IMR-90 (cell line): ENCODE measurements at regions not wholly inside any gene's neighbourhood (a gene's known extent, or its start where the extent isn't known, plus 50 kb on each side); places are given as distances from the start of the nearest gene placed in this dataset.

Source experiments
- ATAC-seq: fragments of 200-7000 bp; cut with Tn5 transposase; 2 replicates; pipeline ENCODE4 v1.9.1; 2020; ENCODE audit warnings: low read depth, mild to moderate bottlenecking, moderate library complexity
- BruUV-seq: library from RNA; stranded (reverse); fragments of 400-500 nt; replicated peaks from 2 replicates; lab custom pipeline; 2021; lab: Mats Ljungman, UMichigan
- CTCF ChIA-PET: fragments of 300-600 bp; formaldehyde crosslinking; extraction: SDS; loops from one replicate; lab custom pipeline; 2021; ENCODE audit warnings: antibody characterized with exemption; lab: Yijun Ruan, JAX
- POLR2A ChIA-PET: fragments of 300-600 bp; sonication (Branson Sonifier 250); formaldehyde crosslinking; loops from one replicate; lab custom pipeline; 2022; ENCODE audit warnings: antibody characterized with exemption; ENCODE audit not compliant: unreplicated experiment; lab: Charles Lee
- DNase-seq: peaks from one replicate; pipeline ENCODE4 v3.0.0; 2013
- H2AFZ ChIP-seq: replicated peaks from 2 replicates; pipeline ENCODE3; 2013; ENCODE audit warnings: low read length, mild to moderate bottlenecking; ENCODE audit not compliant: poor library complexity
- H2AK5ac ChIP-seq: 2 replicates; pipeline ENCODE4 v1.6.1; 2013; ENCODE audit warnings: low read depth, low read length, inconsistent platforms
- H2AK9ac ChIP-seq: replicated peaks from 2 replicates; pipeline ENCODE3; 2013; ENCODE audit warnings: mild to moderate bottlenecking, low read depth, low read length, moderate library complexity; ENCODE audit not compliant: poor library complexity
- H2BK120ac ChIP-seq: 2 replicates; pipeline ENCODE4 v1.6.1; 2013; ENCODE audit warnings: low read depth, low read length, inconsistent platforms
- H2BK15ac ChIP-seq: 3 replicates; pipeline ENCODE4 v1.6.1; 2013; ENCODE audit warnings: low read depth, low read length, inconsistent platforms
- H2BK20ac ChIP-seq: 2 replicates; pipeline ENCODE4 v1.6.1; 2013; ENCODE audit warnings: low read depth, mild to moderate bottlenecking, inconsistent platforms, low read length, moderate library complexity
- H2BK5ac ChIP-seq: 2 replicates; pipeline ENCODE4 v1.6.1; 2013; ENCODE audit warnings: mild to moderate bottlenecking, low read depth, low read length, inconsistent platforms; ENCODE audit not compliant: poor library complexity, severe bottlenecking
- H3K14ac ChIP-seq: replicated peaks from 2 replicates; pipeline ENCODE4 v1.6.1; 2013; ENCODE audit warnings: low read depth, low read length, inconsistent platforms
- H3K18ac ChIP-seq: 2 replicates; pipeline ENCODE4 v1.6.1; 2013; ENCODE audit warnings: low read depth, low read length, control low read depth
- H3K23ac ChIP-seq: 2 replicates; pipeline ENCODE4 v1.6.1; 2013; ENCODE audit warnings: low read depth, low read length, inconsistent platforms
- H3K27ac ChIP-seq: 2 replicates; pipeline ENCODE4 v1.5.1; 2013; ENCODE audit warnings: mild to moderate bottlenecking, control low read depth, low read length; ENCODE audit not compliant: insufficient read depth
- H3K27me3 ChIP-seq: 2 replicates; pipeline ENCODE4 v1.6.1; 2013; ENCODE audit warnings: low read length; ENCODE audit not compliant: control insufficient read depth, insufficient read depth
- H3K36me3 ChIP-seq: 2 replicates; pipeline ENCODE4 v1.6.1; 2013; ENCODE audit warnings: low read length, mixed read lengths; ENCODE audit not compliant: control insufficient read depth, insufficient read depth
- H3K4ac ChIP-seq: 2 replicates; pipeline ENCODE4 v1.6.1; 2013; ENCODE audit warnings: low read depth, low read length, inconsistent platforms
- H3K4me1 ChIP-seq: 2 replicates; pipeline ENCODE4 v1.6.1; 2013; ENCODE audit warnings: low read length, mixed read lengths; ENCODE audit not compliant: control insufficient read depth, insufficient read depth
- H3K4me2 ChIP-seq: 2 replicates; pipeline ENCODE4 v1.6.1; 2013; ENCODE audit warnings: low read depth, mild to moderate bottlenecking, control low read depth, low read length, moderate library complexity
- H3K4me3 ChIP-seq: 2 replicates; pipeline ENCODE4 v1.5.1; 2013; ENCODE audit warnings: low read depth, mild to moderate bottlenecking, control low read depth, low read length, moderate library complexity; ENCODE audit not compliant: insufficient read depth
- H3K56ac ChIP-seq: 2 replicates; pipeline ENCODE4 v1.6.1; 2013; ENCODE audit warnings: low read length, inconsistent platforms; ENCODE audit not compliant: insufficient read depth; ENCODE audit errors: extremely low read depth
- H3K79me1 ChIP-seq, 2 experiments: 2 replicates each; pipeline ENCODE4 v1.6.1; 2013; ENCODE audit warnings: low read length in 2 of 2, inconsistent platforms in 1 of 2, low read depth in 1 of 2
- H3K9ac ChIP-seq: 2 replicates; pipeline ENCODE4 v1.6.1; 2013; ENCODE audit warnings: low read depth, low read length, control low read depth
- H3K9me1 ChIP-seq: 2 replicates; pipeline ENCODE4 v1.6.1; 2013; ENCODE audit warnings: low read length, inconsistent platforms; ENCODE audit not compliant: insufficient read depth
- H3K9me3 ChIP-seq: 2 replicates; pipeline ENCODE4 v1.6.1; 2013; ENCODE audit warnings: low read length; ENCODE audit not compliant: control insufficient read depth, insufficient read depth
- H4K20me1 ChIP-seq: 2 replicates; pipeline ENCODE4 v1.6.1; 2013; ENCODE audit warnings: low read length, inconsistent platforms; ENCODE audit not compliant: insufficient read depth
- H4K5ac ChIP-seq: 2 replicates; pipeline ENCODE4 v1.6.1; 2013; ENCODE audit warnings: mild to moderate bottlenecking, low read depth, low read length, control low read depth
- H4K8ac ChIP-seq, 2 experiments: 2 replicates each; pipeline ENCODE4 v1.6.1; 2013; ENCODE audit warnings: low read depth in 2 of 2, low read length in 2 of 2, control low read depth in 1 of 2, inconsistent platforms in 1 of 2
- H4K91ac ChIP-seq: 2 replicates; pipeline ENCODE4 v1.6.1; 2013; ENCODE audit warnings: low read depth, low read length, inconsistent platforms; ENCODE audit not compliant: insufficient read depth
- BHLHE40 ChIP-seq: fragments of 150-350 bp; IDR thresholded peaks from 2 replicates; pipeline ENCODE4 v1.6.1; 2016; ENCODE audit warnings: mild to moderate bottlenecking, low read depth, low read length
- CEBPB ChIP-seq: IDR thresholded peaks from 2 replicates; pipeline ENCODE4 v1.6.1; 2012; ENCODE audit warnings: low read depth, low read length, improper control_type of control experiment
- CHD1 ChIP-seq: IDR thresholded peaks from 2 replicates; pipeline ENCODE4 v1.6.1; 2012; ENCODE audit warnings: low read depth, low read length, improper control_type of control experiment
- CTCF ChIP-seq: conservative IDR thresholded peaks from 2 replicates; pipeline ENCODE4 v1.5.1; 2012; ENCODE audit warnings: mild to moderate bottlenecking, low read depth, low read length, improper control_type of control experiment
- ELK1 ChIP-seq: fragments of 150-350 bp; IDR thresholded peaks from 2 replicates; pipeline ENCODE4 v1.6.1; 2016; ENCODE audit warnings: low read depth, mild to moderate bottlenecking, low read length, moderate library complexity, borderline replicate concordance
- FOS ChIP-seq: fragments of 150-350 bp; IDR thresholded peaks from 2 replicates; pipeline ENCODE4 v1.6.1; 2016; ENCODE audit warnings: low read depth, low read length
- MAFK ChIP-seq: IDR thresholded peaks from 2 replicates; pipeline ENCODE4 v1.6.1; 2012; ENCODE audit warnings: low read depth, low read length, improper control_type of control experiment
- MAZ ChIP-seq: IDR thresholded peaks from 2 replicates; pipeline ENCODE4 v1.6.1; 2012; ENCODE audit warnings: low read depth, mild to moderate bottlenecking, low read length, improper control_type of control experiment, moderate library complexity, borderline replicate concordance
- MXI1 ChIP-seq: IDR thresholded peaks from 2 replicates; pipeline ENCODE4 v1.6.1; 2012; ENCODE audit warnings: low read depth, mild to moderate bottlenecking, low read length, moderate library complexity, borderline replicate concordance
- POLR2A ChIP-seq: IDR thresholded peaks from 2 replicates; pipeline ENCODE4 v1.6.1; 2012; ENCODE audit warnings: mild to moderate bottlenecking, low read depth, low read length
- RCOR1 ChIP-seq: IDR thresholded peaks from 2 replicates; pipeline ENCODE4 v1.6.1; 2012; ENCODE audit warnings: mild to moderate bottlenecking, low read length, improper control_type of control experiment; ENCODE audit not compliant: insufficient replicate concordance
- RFX5 ChIP-seq: IDR thresholded peaks from 2 replicates; pipeline ENCODE4 v1.8.0; 2012; ENCODE audit warnings: low read depth, mild to moderate bottlenecking, low read length, moderate library complexity
- SMC3 ChIP-seq: fragments of 150-350 bp; IDR thresholded peaks from 2 replicates; pipeline ENCODE4 v1.6.1; 2016; ENCODE audit warnings: low read depth, mild to moderate bottlenecking, antibody characterized with exemption, low read length, moderate library complexity
- USF2 ChIP-seq: fragments of 150-350 bp; IDR thresholded peaks from 2 replicates; pipeline ENCODE4 v1.6.1; 2017; ENCODE audit warnings: mild to moderate bottlenecking, antibody characterized with exemption, low read length, low read depth
- WGBS, 2 experiments: methylation state at CpG; one replicate each; pipeline versions ENCODE4 v1.1.5 to v1.1.7; 2013; ENCODE audit warnings: missing lambda C conversion rate in 2 of 2; ENCODE audit not compliant: insufficient read length in 1 of 2; ENCODE audit errors: extremely low coverage in 2 of 2; 5-methylcytosine and 5-hydroxymethylcytosine counted together
- dilution Hi-C: fragments of 300-500 bp; cut with HindIII; formaldehyde crosslinking; loops from one replicate; pipeline ENCODE4 v1.14.3; 2018; ENCODE audit warnings: low sequenced_read_pairs; ENCODE audit not compliant: unreplicated experiment
- in situ Hi-C: fragments of 300-500 bp; cut with MboI; formaldehyde crosslinking; loops from 3 replicates; pipeline ENCODE4 v1.14.3; 2019; ENCODE audit warnings: low sequenced_read_pairs, inconsistent platforms, mixed read lengths
- intact Hi-C: fragments of 100-400 bp; cut with micrococcal nuclease; formaldehyde crosslinking; loops from 2 replicates; pipeline ENCODE4 v1.10.0; 2022

- Histone ChIP-seq H3K4me2 (no peak overlapping the region), H4K20me1 (no peaks in the 10 kb centered on the region), H3K14ac (no peak overlapping the region), H3K27ac (no peak overlapping the region), H3K4me3 (no peak overlapping the region), H2AK9ac (no peak overlapping the region), H2BK5ac (no peak overlapping the region), H3K4ac (no peak overlapping the region), H2AK5ac (no peak overlapping the region), H2AFZ (no peak overlapping the region), H3K9me1 (no peaks in the 10 kb centered on the region), H3K4me1 (no peaks in the 10 kb centered on the region), H3K36me3 (no peaks in the 10 kb centered on the region), H3K23ac (no peak overlapping the region), H2BK20ac (no peak overlapping the region), H4K5ac (no peak overlapping the region), H3K79me1 (no peaks in the 10 kb centered on the region), H3K56ac (no peak overlapping the region), H2BK120ac (no peak overlapping the region), H4K8ac (no peak overlapping the region), H3K9me3 (no peaks in the 10 kb centered on the region), H4K91ac (no peak overlapping the region), H3K27me3 (no peaks in the 10 kb centered on the region), H3K9ac (no peak overlapping the region), H2BK15ac (no peak overlapping the region), H3K18ac (no peak overlapping the region)
- TF ChIP-seq MAFK (no peak), CEBPB (no peak), FOS (no peak), CHD1 (no peak), USF2 (no peak), CTCF (no peak), MXI1 (no peak), POLR2A (no peak), RCOR1 (no peak), MAZ (no peak), BHLHE40 (no peak), RFX5 (no peak), SMC3 (no peak), ELK1 (no peak)
- CTCF ChIA-PET, result no interaction called here
- WGBS, 2 experiments, result 16% methylated on average over 2 of the region's 4 CpGs; no CpG with 5 or more reads in 1 of the 2 experiments
- intact Hi-C loops (no loop called here), in situ Hi-C loops (no loop called here), dilution Hi-C loops (no loop called here)
- no peak for DNase-seq
- POLR2A ChIA-PET, result no interaction called here
- BruUV-seq, result no TSS peak
- no peak for ATAC-seq
Observed at GRCh38 chr10:118397391-118397790, 55.3 kb upstream of the FAM204A start.
